Trophoblast cell (in vitro differentiated cells and primary cell): ENCODE measurements at regions not wholly inside any gene's neighbourhood (a gene's known extent, or its start where the extent isn't known, plus 50 kb on each side); places are given as distances from the start of the nearest gene placed in this dataset.

Experiments used
- DNase-seq, 2 donors: peaks; one replicate each; pipeline ENCODE4 v3.0.0-alpha.2; 2016
- H2AFZ ChIP-seq: 2 replicates; pipeline ENCODE4 v1.6.1; 2013; ENCODE audit warnings: low read length, moderate library complexity, mild to moderate bottlenecking; ENCODE audit not compliant: insufficient read depth, poor library complexity
- H2AK5ac ChIP-seq: 2 replicates; pipeline ENCODE4 v1.6.1; 2013; ENCODE audit warnings: mild to moderate bottlenecking, low read length
- H2BK120ac ChIP-seq: 2 replicates; pipeline ENCODE4 v1.6.1; 2013; ENCODE audit warnings: low read length, mild to moderate bottlenecking, moderate library complexity; ENCODE audit not compliant: insufficient read depth, poor library complexity
- H2BK12ac ChIP-seq: 2 replicates; pipeline ENCODE4 v1.6.1; 2013; ENCODE audit warnings: mild to moderate bottlenecking, low read length, moderate library complexity
- H2BK5ac ChIP-seq: 2 replicates; pipeline ENCODE4 v1.6.1; 2013; ENCODE audit warnings: low read length, low read depth, moderate library complexity, mild to moderate bottlenecking; ENCODE audit not compliant: poor library complexity
- H3K14ac ChIP-seq: 2 replicates; pipeline ENCODE4 v1.6.1; 2013; ENCODE audit warnings: mild to moderate bottlenecking, low read length
- H3K18ac ChIP-seq: 2 replicates; pipeline ENCODE4 v1.6.1; 2013; ENCODE audit warnings: mild to moderate bottlenecking, low read length
- H3K23ac ChIP-seq: 2 replicates; pipeline ENCODE4 v1.6.1; 2013; ENCODE audit warnings: low read length
- H3K27ac ChIP-seq: 2 replicates; pipeline ENCODE4 v1.5.1; 2013; ENCODE audit warnings: low read depth, mild to moderate bottlenecking, inconsistent platforms, low read length, moderate library complexity
- H3K27me3 ChIP-seq: 2 replicates; pipeline ENCODE4 v1.6.1; 2013; ENCODE audit warnings: inconsistent platforms, mild to moderate bottlenecking, low read length, moderate library complexity; ENCODE audit not compliant: insufficient read depth
- H3K36me3 ChIP-seq, 2 experiments: 1 replicate in 1 of 2; 2 replicates in 1 of 2; pipeline ENCODE4 v1.6.1; 2013; ENCODE audit warnings: low read length in 2 of 2, mild to moderate bottlenecking in 2 of 2, moderate library complexity in 1 of 2; ENCODE audit not compliant: insufficient read depth in 2 of 2, control insufficient read depth in 1 of 2
- H3K4ac ChIP-seq: 2 replicates; pipeline ENCODE4 v1.6.1; 2013; ENCODE audit warnings: low read depth, mild to moderate bottlenecking, low read length, moderate library complexity
- H3K4me1 ChIP-seq, 2 experiments: 1 replicate in 1 of 2; 2 replicates in 1 of 2; pipeline ENCODE4 v1.6.1; 2013; ENCODE audit warnings: low read length in 2 of 2, mild to moderate bottlenecking in 2 of 2, moderate library complexity in 1 of 2; ENCODE audit not compliant: insufficient read depth in 2 of 2, control insufficient read depth in 1 of 2
- H3K4me2 ChIP-seq: 2 replicates; pipeline ENCODE4 v1.6.1; 2013; ENCODE audit warnings: inconsistent platforms, mild to moderate bottlenecking, low read length, moderate library complexity
- H3K4me3 ChIP-seq: 2 replicates; pipeline ENCODE4 v1.5.1; 2013; ENCODE audit warnings: mild to moderate bottlenecking, low read depth, low read length, inconsistent platforms
- H3K79me1 ChIP-seq: one replicate; pipeline ENCODE4 v1.6.1; 2013; ENCODE audit warnings: low read length
- H3K79me2 ChIP-seq: 2 replicates; pipeline ENCODE4 v1.6.1; 2013; ENCODE audit warnings: low read length, mild to moderate bottlenecking; ENCODE audit not compliant: control insufficient read depth, insufficient read depth, poor library complexity
- H3K9ac ChIP-seq: 2 replicates; pipeline ENCODE4 v1.6.1; 2013; ENCODE audit warnings: mild to moderate bottlenecking, low read length
- H3K9me3 ChIP-seq: 2 replicates; pipeline ENCODE4 v1.6.1; 2013; ENCODE audit warnings: low read depth, mild to moderate bottlenecking, control low read depth, inconsistent platforms, low read length; ENCODE audit not compliant: insufficient read depth
- H4K12ac ChIP-seq: 2 replicates; pipeline ENCODE4 v1.6.1; 2013; ENCODE audit warnings: low read depth, mild to moderate bottlenecking, low read length, moderate library complexity
- H4K8ac ChIP-seq: 2 replicates; pipeline ENCODE4 v1.6.1; 2013; ENCODE audit warnings: low read depth, mild to moderate bottlenecking, low read length, moderate library complexity
- H4K91ac ChIP-seq: one replicate; pipeline ENCODE4 v1.6.1; 2013; ENCODE audit warnings: low read depth, mild to moderate bottlenecking, low read length, moderate library complexity
- WGBS: extraction: QIAGEN DNeasy Blood & Tissue Kit; methylation state at CpG from one replicate; pipeline ENCODE4 v1.1.7; 2013; ENCODE audit warnings: missing lambda C conversion rate; ENCODE audit not compliant: insufficient read length, insufficient coverage; ENCODE audit errors: extremely low coverage; 5-methylcytosine and 5-hydroxymethylcytosine counted together

GRCh38 chr11:19639603-19640105, 73.0 kb upstream of the NAV2 start:
- no peaks in the 10 kb centered on the region for H3K79me2 ChIP-seq
- peaks cover 0 to 5% of the 10 kb centered on the region in 2 experiments for H3K4me1 ChIP-seq
- H3K14ac ChIP-seq: no peak overlapping the region
- no peaks in the 10 kb centered on the region for H3K9me3 ChIP-seq
- H3K27ac ChIP-seq: no peak overlapping the region
- no CpG with 5 or more reads among the region's 6 CpGs for WGBS
- no peaks in the 10 kb centered on the region for H3K36me3 ChIP-seq
- H3K27me3 ChIP-seq: no peaks in the 10 kb centered on the region
- H4K12ac ChIP-seq: no peak overlapping the region
- H2AK5ac ChIP-seq: no peak overlapping the region
- no peak overlapping the region for H4K91ac ChIP-seq
- no peak overlapping the region for H3K18ac ChIP-seq
- no peak overlapping the region for H2BK120ac ChIP-seq
- no peak for DNase-seq
- no peak overlapping the region for H4K8ac ChIP-seq
- no peak overlapping the region for H3K4ac ChIP-seq
- H3K23ac ChIP-seq: no peak overlapping the region
- no peak overlapping the region for H2AFZ ChIP-seq
- no peak overlapping the region for H3K4me2 ChIP-seq
- no peaks in the 10 kb centered on the region for H3K79me1 ChIP-seq
- no peak overlapping the region for H3K4me3 ChIP-seq
- H3K9ac ChIP-seq: no peak overlapping the region
- no peak overlapping the region for H2BK5ac ChIP-seq
- no peak overlapping the region for H2BK12ac ChIP-seq

DNA sequence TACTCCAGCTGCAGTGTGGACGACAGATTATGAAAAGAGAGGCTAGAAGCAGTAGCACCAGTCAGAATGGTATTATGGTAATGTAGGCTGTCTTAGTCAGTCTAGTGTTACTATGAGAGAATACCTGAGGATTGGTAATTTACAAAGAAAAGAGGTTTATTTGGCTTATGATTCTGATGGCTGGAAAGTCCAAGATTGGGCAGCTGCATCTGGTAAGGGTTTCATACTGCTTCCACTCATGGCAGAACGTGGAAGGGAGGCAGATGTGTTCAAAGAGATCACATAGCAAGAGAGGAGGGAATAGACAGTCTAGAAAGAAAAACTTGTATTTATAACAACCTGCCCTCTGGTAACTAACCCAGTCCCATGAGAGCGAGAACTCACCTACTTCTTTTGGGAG, 77.3 kb upstream of the NAV2 start:
- H3K79me2 ChIP-seq: no peaks in the 10 kb centered on the region
- no peaks in the 10 kb centered on the region for H3K27me3 ChIP-seq
- no peaks in the 10 kb centered on the region for H3K9me3 ChIP-seq
- H3K4me2 ChIP-seq: no peak overlapping the region
- H3K36me3 ChIP-seq: no peaks in the 10 kb centered on the region
- no peak overlapping the region for H2AFZ ChIP-seq
- H4K91ac ChIP-seq: no peak overlapping the region
- no peak overlapping the region for H3K14ac ChIP-seq
- DNase-seq: no peak
- no peak overlapping the region for H2AK5ac ChIP-seq
- no peak overlapping the region for H4K12ac ChIP-seq
- H3K18ac ChIP-seq: no peak overlapping the region
- H3K4me1 ChIP-seq: no peaks in the 10 kb centered on the region
- H2BK5ac ChIP-seq: no peak overlapping the region
- no peak overlapping the region for H3K27ac ChIP-seq
- no peaks in the 10 kb centered on the region for H3K79me1 ChIP-seq
- H3K23ac ChIP-seq: no peak overlapping the region
- H3K4ac ChIP-seq: no peak overlapping the region
- H4K8ac ChIP-seq: no peak overlapping the region
- H3K4me3 ChIP-seq: no peak overlapping the region
- no peak overlapping the region for H3K9ac ChIP-seq
- no CpG with 5 or more reads among the region's 3 CpGs for WGBS
- no peak overlapping the region for H2BK120ac ChIP-seq
- no peak overlapping the region for H2BK12ac ChIP-seq

- Histone ChIP-seq H3K79me2 (no peaks in the 10 kb centered on the region), H2BK12ac (no peak overlapping the region), H2AK5ac (no peak overlapping the region), H4K8ac (no peak overlapping the region), H3K36me3 (no peaks in the 10 kb centered on the region), H3K9ac (no peak overlapping the region), H3K27ac (no peak overlapping the region), H3K27me3 (no peaks in the 10 kb centered on the region), H3K9me3 (no peaks in the 10 kb centered on the region), H3K4me1 (peaks cover 0 to 2% of the 10 kb centered on the region in 2 experiments), H2BK120ac (no peak overlapping the region), H3K4me2 (no peak overlapping the region), H3K4ac (no peak overlapping the region), H2BK5ac (no peak overlapping the region), H3K14ac (no peak overlapping the region), H3K79me1 (no peaks in the 10 kb centered on the region), H4K12ac (no peak overlapping the region), H3K23ac (no peak overlapping the region), H2AFZ (peak overlapping the region; percentile 3), H4K91ac (no peak overlapping the region), H3K4me3 (no peak overlapping the region), H3K18ac (no peak overlapping the region)
- DNase-seq: no peak
- WGBS: no CpG with 5 or more reads among the region's 7 CpGs
Measured at GRCh38 chr11:19633276-19633675, 79.4 kb upstream of the NAV2 start.

- no peak overlapping the region for H2BK120ac ChIP-seq
- no peak overlapping the region for H3K4ac ChIP-seq
- H3K4me2 ChIP-seq: no peak overlapping the region
- H3K4me1 ChIP-seq: peaks cover 2 to 7% of the 10 kb centered on the region in 2 experiments
- H3K18ac ChIP-seq: no peak overlapping the region
- DNase-seq: no peak
- no CpG with 5 or more reads among the region's 3 CpGs for WGBS
- H4K12ac ChIP-seq: no peak overlapping the region
- no peaks in the 10 kb centered on the region for H3K79me1 ChIP-seq
- no peak overlapping the region for H3K14ac ChIP-seq
- H3K27me3 ChIP-seq: no peaks in the 10 kb centered on the region
- H3K79me2 ChIP-seq: no peaks in the 10 kb centered on the region
- no peaks in the 10 kb centered on the region for H3K36me3 ChIP-seq
- H3K9ac ChIP-seq: no peak overlapping the region
- no peak overlapping the region for H2BK5ac ChIP-seq
- no peaks in the 10 kb centered on the region for H3K9me3 ChIP-seq
- no peak overlapping the region for H3K23ac ChIP-seq
- H3K27ac ChIP-seq: no peak overlapping the region
- H4K91ac ChIP-seq: no peak overlapping the region
- H4K8ac ChIP-seq: no peak overlapping the region
- H3K4me3 ChIP-seq: no peak overlapping the region
- no peak overlapping the region for H2BK12ac ChIP-seq
- H2AK5ac ChIP-seq: no peak overlapping the region
- no peak overlapping the region for H2AFZ ChIP-seq
Measured at GRCh38 chr11:19632499-19632834, 80.2 kb upstream of the NAV2 start.
